A549 (cell line): ENCODE measurements at regions not wholly inside any gene's neighbourhood (a gene's known extent, or its start where the extent isn't known, plus 50 kb on each side); places are given as distances from the start of the nearest gene placed in this dataset.

Experiments used
- HOXB5 ChIP-seq: fragments of 250-450 bp; sonication (Bioruptor Pico); IDR thresholded peaks from 2 replicates; pipeline ENCODE4 v1.5.0; 2020; ENCODE audit warnings: mild to moderate bottlenecking, moderate library complexity
- JUNB ChIP-seq: fragments of >200 bp; sonication (Bioruptor Twin); formaldehyde crosslinking; IDR thresholded peaks from 2 replicates; pipeline ENCODE4 v1.6.1; 2016
- MYC ChIP-seq: IDR thresholded peaks from 2 replicates; pipeline ENCODE4 v1.6.1; 2012; ENCODE audit warnings: mild to moderate bottlenecking, inconsistent platforms, low read length, improper control_type of control experiment, borderline replicate concordance
- POLR2A ChIP-seq: IDR thresholded peaks from 2 replicates; pipeline ENCODE4 v1.6.1; 2012; ENCODE audit warnings: mild to moderate bottlenecking, low read length
- TF ChIP-seq, protein P1 (sequence below): fragments of >200 bp; sonication (Bioruptor Twin); formaldehyde crosslinking; IDR thresholded peaks from 3 replicates; pipeline ENCODE4 v1.5.1; 2016
- TF ChIP-seq, protein P2 (sequence below): IDR thresholded peaks from 2 replicates; pipeline ENCODE4 v1.6.1; 2012
- TF ChIP-seq, protein P3 (sequence below): fragments of >200 bp; sonication (Bioruptor Twin); formaldehyde crosslinking; IDR thresholded peaks from 3 replicates; pipeline ENCODE4 v1.6.1; 2016

DNA sequence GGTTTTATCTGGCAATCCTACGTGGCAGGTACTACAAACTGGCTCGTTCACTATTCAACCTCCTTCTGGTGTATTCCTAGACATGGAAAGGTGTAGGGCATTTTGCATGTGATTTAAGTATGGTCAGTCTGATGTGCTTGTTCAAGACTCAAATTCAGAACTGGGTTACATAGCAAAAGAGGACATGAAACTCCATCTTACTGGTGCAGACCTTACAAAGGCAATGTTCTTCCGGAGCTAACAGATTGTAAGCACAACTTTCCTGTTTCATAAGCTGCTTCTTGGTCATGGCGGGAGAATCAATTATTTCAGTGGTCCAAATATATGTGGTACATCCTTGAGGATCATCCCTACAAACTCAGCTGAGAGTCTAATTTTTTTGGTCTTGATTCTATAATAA lies 703.4 kb downstream of the EPM2A start:
- TF ChIP-seq, protein P1, sequence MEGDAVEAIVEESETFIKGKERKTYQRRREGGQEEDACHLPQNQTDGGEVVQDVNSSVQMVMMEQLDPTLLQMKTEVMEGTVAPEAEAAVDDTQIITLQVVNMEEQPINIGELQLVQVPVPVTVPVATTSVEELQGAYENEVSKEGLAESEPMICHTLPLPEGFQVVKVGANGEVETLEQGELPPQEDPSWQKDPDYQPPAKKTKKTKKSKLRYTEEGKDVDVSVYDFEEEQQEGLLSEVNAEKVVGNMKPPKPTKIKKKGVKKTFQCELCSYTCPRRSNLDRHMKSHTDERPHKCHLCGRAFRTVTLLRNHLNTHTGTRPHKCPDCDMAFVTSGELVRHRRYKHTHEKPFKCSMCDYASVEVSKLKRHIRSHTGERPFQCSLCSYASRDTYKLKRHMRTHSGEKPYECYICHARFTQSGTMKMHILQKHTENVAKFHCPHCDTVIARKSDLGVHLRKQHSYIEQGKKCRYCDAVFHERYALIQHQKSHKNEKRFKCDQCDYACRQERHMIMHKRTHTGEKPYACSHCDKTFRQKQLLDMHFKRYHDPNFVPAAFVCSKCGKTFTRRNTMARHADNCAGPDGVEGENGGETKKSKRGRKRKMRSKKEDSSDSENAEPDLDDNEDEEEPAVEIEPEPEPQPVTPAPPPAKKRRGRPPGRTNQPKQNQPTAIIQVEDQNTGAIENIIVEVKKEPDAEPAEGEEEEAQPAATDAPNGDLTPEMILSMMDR, result no peak
- TF ChIP-seq JUNB, result no peak
- no peak for TF ChIP-seq HOXB5 (CRISPR knock-in tag)
- TF ChIP-seq, protein P2, sequence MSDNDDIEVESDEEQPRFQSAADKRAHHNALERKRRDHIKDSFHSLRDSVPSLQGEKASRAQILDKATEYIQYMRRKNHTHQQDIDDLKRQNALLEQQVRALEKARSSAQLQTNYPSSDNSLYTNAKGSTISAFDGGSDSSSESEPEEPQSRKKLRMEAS, result no peak
- TF ChIP-seq, protein P3, sequence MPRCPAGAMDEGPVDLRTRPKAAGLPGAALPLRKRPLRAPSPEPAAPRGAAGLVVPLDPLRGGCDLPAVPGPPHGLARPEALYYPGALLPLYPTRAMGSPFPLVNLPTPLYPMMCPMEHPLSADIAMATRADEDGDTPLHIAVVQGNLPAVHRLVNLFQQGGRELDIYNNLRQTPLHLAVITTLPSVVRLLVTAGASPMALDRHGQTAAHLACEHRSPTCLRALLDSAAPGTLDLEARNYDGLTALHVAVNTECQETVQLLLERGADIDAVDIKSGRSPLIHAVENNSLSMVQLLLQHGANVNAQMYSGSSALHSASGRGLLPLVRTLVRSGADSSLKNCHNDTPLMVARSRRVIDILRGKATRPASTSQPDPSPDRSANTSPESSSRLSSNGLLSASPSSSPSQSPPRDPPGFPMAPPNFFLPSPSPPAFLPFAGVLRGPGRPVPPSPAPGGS, result no peak
- TF ChIP-seq POLR2A, result no peak
- no peak for TF ChIP-seq MYC
